Kidney (tissue), 13 donors: ENCODE measurements at regions not wholly inside any gene's neighbourhood (a gene's known extent, or its start where the extent isn't known, plus 50 kb on each side); places are given as distances from the start of the nearest gene placed in this dataset.

Source experiments
- DNase-seq, 5 donors: peaks; one replicate each; pipeline ENCODE4 v3.0.0-alpha.2; 2013 to 2020
- FAIRE-seq: peaks from 2 replicates; lab custom pipeline; 2012; peaks lifted over from hg19 to GRCh38; lab: Jason Lieb, UNC
- H3K27ac ChIP-seq, 2 donors: one replicate each; pipeline ENCODE4 v1.7.0; 2013; ENCODE audit warnings: low read depth in 2 of 2, low read length in 2 of 2, inconsistent platforms in 1 of 2
- H3K27me3 ChIP-seq: one replicate; pipeline ENCODE4 v1.7.1; 2013; ENCODE audit warnings: low read length, inconsistent platforms; ENCODE audit not compliant: control insufficient read depth, insufficient read depth
- H3K36me3 ChIP-seq, 3 donors: one replicate each; pipeline versions ENCODE4 v1.7.0 to v1.7.1; 2013; ENCODE audit warnings: low read length in 3 of 3, control low read depth in 1 of 3, inconsistent platforms in 1 of 3; ENCODE audit not compliant: insufficient read depth in 3 of 3, control insufficient read depth in 2 of 3
- H3K4me1 ChIP-seq, 3 donors: one replicate each; pipeline versions ENCODE4 v1.7.0 to v1.7.1; 2013; ENCODE audit warnings: low read length in 3 of 3, inconsistent platforms in 1 of 3, low read depth in 1 of 3; ENCODE audit not compliant: control insufficient read depth in 2 of 3, insufficient read depth in 2 of 3
- H3K4me3 ChIP-seq, 3 donors: one replicate each; pipeline versions ENCODE4 v1.7.0 to v1.8.1; 2013; ENCODE audit warnings: low read length in 3 of 3, control low read depth in 1 of 3, inconsistent platforms in 1 of 3
- H3K9ac ChIP-seq, 3 donors: one replicate each; pipeline versions ENCODE4 v1.7.0 to v1.7.1; 2013; ENCODE audit warnings: low read length in 3 of 3, control low read depth in 1 of 3, inconsistent platforms in 1 of 3
- H3K9me3 ChIP-seq, 3 donors: one replicate each; pipeline versions ENCODE4 v1.7.0 to v1.7.1; 2013; ENCODE audit warnings: low read length in 3 of 3, control low read depth in 1 of 3, inconsistent platforms in 1 of 3; ENCODE audit not compliant: control insufficient read depth in 2 of 3, insufficient read depth in 1 of 3
- CTCF ChIP-seq: IDR thresholded peaks from 3 replicates; pipeline ENCODE4 v1.5.1; 2012; ENCODE audit warnings: mild to moderate bottlenecking, moderate library complexity, borderline replicate concordance; ENCODE audit not compliant: insufficient read depth; ENCODE audit errors: extremely low read depth
- intact Hi-C: fragments of 100-400 bp; cut with DNase I; formaldehyde crosslinking; loops from one replicate; pipeline ENCODE4 v1.11.1; 2022
- donor health status: control.
- donor health status: control.
- donor health status: control.
- donor health status: control.
- donor health status: control.
- donor health status: DM: yes; HTN: yes; CAD: no.
- donor health status: Normal renal cell carcinoma (clear cell type).

GRCh38 chr2:53174539-53174938 is 593.1 kb upstream of the CHAC2 start:
- no peak for FAIRE-seq
- H3K36me3 ChIP-seq, result no peaks in the 10 kb centered on the region
- TF ChIP-seq CTCF, result no peak

GRCh38 chr2:53173698-53174455 is 593.7 kb upstream of the CHAC2 start:
- FAIRE-seq, result no peak
- intact Hi-C loops, result no loop called here
- Histone ChIP-seq H3K4me1 (no peaks in the 10 kb centered on the region), H3K36me3 (no peaks in the 10 kb centered on the region), H3K9ac (no peak overlapping the region), H3K4me3 (no peak overlapping the region), H3K27me3 (no peaks in the 10 kb centered on the region), H3K9me3 (no peaks in the 10 kb centered on the region), H3K27ac (no peak overlapping the region)
- TF ChIP-seq CTCF, result no peak
- no peak for DNase-seq

More at GRCh38 chr2:53174539-53174938, 593.1 kb upstream of the CHAC2 start:
- H3K4me3 ChIP-seq, result no peak overlapping the region
- DNase-seq, result no peak
- H3K9ac ChIP-seq, result no peak overlapping the region
- no peak overlapping the region for H3K27ac ChIP-seq
- intact Hi-C loops, result no loop called here
- H3K27me3 ChIP-seq, result no peaks in the 10 kb centered on the region
- no peaks in the 10 kb centered on the region for H3K9me3 ChIP-seq
- no peaks in the 10 kb centered on the region for H3K4me1 ChIP-seq

- intact Hi-C loops, result no loop called here
- no peak for FAIRE-seq
- H3K4me3 ChIP-seq, result no peak overlapping the region
These were observed 594.5 kb upstream of the CHAC2 start for GRCh38 chr2:53173091-53173490.

More at GRCh38 chr2:53173091-53173490, 594.5 kb upstream of the CHAC2 start:
- Histone ChIP-seq H3K9me3 (no peaks in the 10 kb centered on the region), H3K4me1 (no peaks in the 10 kb centered on the region), H3K27me3 (no peaks in the 10 kb centered on the region), H3K27ac (no peak overlapping the region), H3K36me3 (no peaks in the 10 kb centered on the region), H3K9ac (no peak overlapping the region)
- TF ChIP-seq CTCF, result no peak
- peak in 1 of 5 donors; percentile 21 for DNase-seq
